Fibroblast of lung (primary cell): ENCODE measurements at regions not wholly inside any gene's neighbourhood (a gene's known extent, or its start where the extent isn't known, plus 50 kb on each side); places are given as distances from the start of the nearest gene placed in this dataset.

Source experiments
- DNase-seq, 2 donors: peaks; one replicate each; pipeline versions ENCODE4 v3.0.0 to v3.0.0-alpha.2; 2010; ENCODE audit warnings: low read depth in 2 of 2
- H2AFZ ChIP-seq: 2 replicates; pipeline ENCODE4 v1.5.1; 2012; ENCODE audit warnings: low read length, control low read depth, inconsistent platforms
- H3K27ac ChIP-seq: 2 replicates; pipeline ENCODE4 v1.5.1; 2011; ENCODE audit warnings: low read length, control low read depth; ENCODE audit not compliant: insufficient read depth
- H3K27me3 ChIP-seq: 2 replicates; pipeline ENCODE4 v1.5.1; 2011; ENCODE audit warnings: mild to moderate bottlenecking, low read length; ENCODE audit not compliant: control insufficient read depth, insufficient read depth
- H3K36me3 ChIP-seq: 2 replicates; pipeline ENCODE4 v1.5.1; 2011; ENCODE audit warnings: low read length; ENCODE audit not compliant: control insufficient read depth, insufficient read depth
- H3K4me1 ChIP-seq: 2 replicates; pipeline ENCODE4 v1.5.1; 2011; ENCODE audit warnings: low read length; ENCODE audit not compliant: control insufficient read depth, insufficient read depth; ENCODE audit errors: extremely low read depth
- H3K4me2 ChIP-seq: 2 replicates; pipeline ENCODE4 v1.5.1; 2011; ENCODE audit warnings: low read length, control low read depth; ENCODE audit not compliant: insufficient read depth; ENCODE audit errors: extremely low read depth
- H3K4me3 ChIP-seq, 4 experiments: fragments of 200-600 bp in 1 of 4; sonication (generic) in 1 of 4; replicated peaks in 1 of 4; 2 replicates each; pipeline ENCODE4 v1.5.1; 2011 to 2016; ENCODE audit warnings: low read length in 4 of 4, low read depth in 3 of 4, mild to moderate bottlenecking in 3 of 4, control low read depth in 2 of 4, inconsistent platforms in 1 of 4, mixed read lengths in 1 of 4; ENCODE audit not compliant: insufficient read depth in 1 of 4; ENCODE audit errors: control extremely low read depth in 1 of 4
- H3K79me2 ChIP-seq: 2 replicates; pipeline ENCODE4 v1.5.1; 2012; ENCODE audit warnings: mild to moderate bottlenecking, low read length, inconsistent platforms; ENCODE audit not compliant: control insufficient read depth, insufficient read depth
- H3K9ac ChIP-seq: 2 replicates; pipeline ENCODE4 v1.5.1; 2011; ENCODE audit warnings: mild to moderate bottlenecking, low read length, control low read depth; ENCODE audit not compliant: insufficient read depth
- H3K9me3 ChIP-seq: 2 replicates; pipeline ENCODE4 v1.5.1; 2012; ENCODE audit warnings: low read depth, low read length; ENCODE audit not compliant: control insufficient read depth, insufficient read depth
- H4K20me1 ChIP-seq: 2 replicates; pipeline ENCODE4 v1.5.1; 2011; ENCODE audit warnings: low read length; ENCODE audit not compliant: control insufficient read depth, insufficient read depth; ENCODE audit errors: extremely low read depth
- EZH2 ChIP-seq: IDR thresholded peaks from 2 replicates; pipeline ENCODE4 v1.5.1; 2012; ENCODE audit warnings: low read length, control low read depth, mild to moderate bottlenecking; ENCODE audit errors: missing control alignments
- TF ChIP-seq, protein P1 (sequence below), 2 donors: IDR thresholded peaks in 1 of 2; conservative IDR thresholded peaks in 1 of 2; 1 replicate in 1 of 2; 2 replicates in 1 of 2; pipeline ENCODE4 v1.5.1; 2011 to 2012; ENCODE audit warnings: low read length in 2 of 2, control low read depth in 1 of 2, inconsistent platforms in 1 of 2, low read depth in 1 of 2, mild to moderate bottlenecking in 1 of 2

DNA sequence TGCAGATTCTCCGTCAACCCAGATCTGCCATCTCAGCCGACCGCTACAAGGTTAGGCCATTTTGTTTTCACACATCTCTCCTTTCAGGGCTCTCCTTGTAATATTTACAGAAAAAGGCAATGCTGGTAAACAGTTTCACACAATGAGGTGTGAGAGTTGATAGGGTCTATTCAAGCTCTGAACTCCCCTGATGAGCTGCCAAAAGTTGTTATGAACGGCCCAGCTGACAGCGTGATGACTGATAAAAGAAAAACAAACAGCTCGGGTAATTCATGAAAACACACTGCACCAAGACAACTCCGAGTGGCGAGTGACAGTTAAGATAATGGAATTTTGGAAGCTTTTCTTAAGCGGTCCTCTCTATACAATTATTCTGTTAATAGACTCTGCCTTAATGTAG lies 68.1 kb upstream of the IRX5 start:
- Histone ChIP-seq H2AFZ (no peak overlapping the region), H3K4me1 (no peaks in the 10 kb centered on the region), H3K4me2 (no peak overlapping the region), H4K20me1 (no peaks in the 10 kb centered on the region), H3K9me3 (no peaks in the 10 kb centered on the region), H3K36me3 (no peaks in the 10 kb centered on the region), H3K9ac (no peak overlapping the region), H3K4me3 (no peak overlapping the region), H3K27me3 (no peaks in the 10 kb centered on the region), H3K27ac (no peak overlapping the region), H3K79me2 (no peaks in the 10 kb centered on the region)
- TF ChIP-seq EZH2: no peak
- TF ChIP-seq, protein P1, sequence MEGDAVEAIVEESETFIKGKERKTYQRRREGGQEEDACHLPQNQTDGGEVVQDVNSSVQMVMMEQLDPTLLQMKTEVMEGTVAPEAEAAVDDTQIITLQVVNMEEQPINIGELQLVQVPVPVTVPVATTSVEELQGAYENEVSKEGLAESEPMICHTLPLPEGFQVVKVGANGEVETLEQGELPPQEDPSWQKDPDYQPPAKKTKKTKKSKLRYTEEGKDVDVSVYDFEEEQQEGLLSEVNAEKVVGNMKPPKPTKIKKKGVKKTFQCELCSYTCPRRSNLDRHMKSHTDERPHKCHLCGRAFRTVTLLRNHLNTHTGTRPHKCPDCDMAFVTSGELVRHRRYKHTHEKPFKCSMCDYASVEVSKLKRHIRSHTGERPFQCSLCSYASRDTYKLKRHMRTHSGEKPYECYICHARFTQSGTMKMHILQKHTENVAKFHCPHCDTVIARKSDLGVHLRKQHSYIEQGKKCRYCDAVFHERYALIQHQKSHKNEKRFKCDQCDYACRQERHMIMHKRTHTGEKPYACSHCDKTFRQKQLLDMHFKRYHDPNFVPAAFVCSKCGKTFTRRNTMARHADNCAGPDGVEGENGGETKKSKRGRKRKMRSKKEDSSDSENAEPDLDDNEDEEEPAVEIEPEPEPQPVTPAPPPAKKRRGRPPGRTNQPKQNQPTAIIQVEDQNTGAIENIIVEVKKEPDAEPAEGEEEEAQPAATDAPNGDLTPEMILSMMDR (conservative IDR thresholded peaks at IDR 0.05 in 1 of 2, IDR thresholded peaks at IDR 0.05 in 1 of 2; ENCODE audit: low read depth in 1 of 2, low read length in 2 of 2): no peak
- DNase-seq: no peak

DNA sequence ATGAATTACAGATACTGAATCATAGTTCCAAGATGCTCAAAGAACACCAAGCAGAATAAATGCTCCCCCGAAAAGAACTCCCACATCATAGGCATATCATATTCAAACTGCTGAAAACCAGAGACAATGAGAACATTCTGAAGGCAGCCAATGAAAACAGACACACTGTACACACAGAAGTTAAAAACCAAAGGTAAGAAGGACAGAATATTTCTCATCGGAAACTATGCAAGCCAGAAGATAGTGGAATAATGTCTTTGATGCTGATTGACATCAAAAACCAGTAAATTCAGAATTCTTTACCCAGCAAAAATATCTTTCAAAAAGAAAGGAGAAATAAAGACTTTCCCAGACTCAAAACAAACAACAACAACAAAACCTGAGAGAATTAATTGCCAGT lies 73.8 kb upstream of the IRX5 start:
- DNase-seq: no peak
- Histone ChIP-seq H3K36me3 (no peaks in the 10 kb centered on the region), H2AFZ (no peak overlapping the region), H3K79me2 (no peaks in the 10 kb centered on the region), H4K20me1 (no peaks in the 10 kb centered on the region), H3K4me1 (no peaks in the 10 kb centered on the region), H3K9me3 (no peaks in the 10 kb centered on the region), H3K27ac (no peak overlapping the region), H3K27me3 (no peaks in the 10 kb centered on the region), H3K4me2 (no peak overlapping the region), H3K4me3 (no peak overlapping the region), H3K9ac (no peak overlapping the region)
- TF ChIP-seq, protein P1 (conservative IDR thresholded peaks at IDR 0.05 in 1 of 2, IDR thresholded peaks at IDR 0.05 in 1 of 2; ENCODE audit: low read depth in 1 of 2, low read length in 2 of 2): no peak
- TF ChIP-seq EZH2: no peak

DNA sequence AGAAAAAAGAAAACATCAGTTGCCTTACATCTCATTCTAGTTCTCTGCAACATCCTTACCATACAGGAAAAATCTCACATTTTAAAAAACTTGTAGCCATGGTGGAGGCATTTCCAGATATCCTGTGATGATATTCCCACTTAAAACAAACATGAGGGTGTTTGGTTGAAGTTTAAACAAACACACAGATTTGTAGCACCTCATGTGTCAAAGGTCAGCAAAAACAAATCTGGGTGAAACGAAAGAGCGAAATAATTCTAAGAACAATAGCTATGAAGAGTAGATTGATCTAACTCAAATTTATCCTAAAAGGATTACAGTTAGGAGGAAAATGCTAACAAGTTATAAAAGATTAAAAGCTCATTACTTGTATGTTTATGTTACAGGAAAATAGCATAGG lies 83.1 kb upstream of the IRX5 start:
- H3K4me3 ChIP-seq: no peak overlapping the region
- DNase-seq: no peak
- no peaks in the 10 kb centered on the region for H3K9me3 ChIP-seq
- no peaks in the 10 kb centered on the region for H4K20me1 ChIP-seq
- no peaks in the 10 kb centered on the region for H3K79me2 ChIP-seq
- no peak overlapping the region for H2AFZ ChIP-seq
- H3K4me2 ChIP-seq: no peak overlapping the region
- TF ChIP-seq, protein P1 (conservative IDR thresholded peaks at IDR 0.05 in 1 of 2, IDR thresholded peaks at IDR 0.05 in 1 of 2; ENCODE audit: low read depth in 1 of 2, low read length in 2 of 2): no peak
- TF ChIP-seq EZH2: no peak
- no peaks in the 10 kb centered on the region for H3K36me3 ChIP-seq
- no peaks in the 10 kb centered on the region for H3K4me1 ChIP-seq
- H3K27ac ChIP-seq: no peak overlapping the region
- H3K27me3 ChIP-seq: no peaks in the 10 kb centered on the region
- no peak overlapping the region for H3K9ac ChIP-seq
